Tibial nerve (tissue), 4 donors: ENCODE measurements at regions not wholly inside any gene's neighbourhood (a gene's known extent, or its start where the extent isn't known, plus 50 kb on each side); places are given as distances from the start of the nearest gene placed in this dataset.

Experiments
- DNase-seq, 2 donors: peaks; one replicate each; pipeline ENCODE4 v3.0.0-alpha.2; 2019; ENCODE audit warnings: low spot score in 2 of 2
- H3K27ac ChIP-seq, 4 donors: fragments of 200-600 bp; sonication (generic) in 3 of 4; one replicate each; pipeline ENCODE4 v1.5.1; 2017 to 2019; ENCODE audit warnings: mild to moderate bottlenecking in 1 of 4
- H3K27me3 ChIP-seq, 2 donors: fragments of 200-600 bp; sonication (generic) in 1 of 2; one replicate each; pipeline versions ENCODE4 v1.5.1 to v1.6.0; 2017 to 2019
- H3K36me3 ChIP-seq, 3 donors: fragments of 200-600 bp; sonication (generic); one replicate each; pipeline ENCODE4 v1.5.1; 2018 to 2019
- H3K4me1 ChIP-seq, 4 donors: fragments of 200-600 bp; sonication (generic) in 3 of 4; one replicate each; pipeline ENCODE4 v1.5.1; 2017 to 2019
- H3K4me3 ChIP-seq, 4 donors: fragments of 200-600 bp; sonication (generic) in 3 of 4; one replicate each; pipeline ENCODE4 v1.5.1; 2017 to 2019; ENCODE audit warnings: mild to moderate bottlenecking in 1 of 4, moderate library complexity in 1 of 4
- H3K9me3 ChIP-seq, 4 donors: fragments of 200-600 bp; sonication (generic) in 3 of 4; one replicate each; pipeline ENCODE4 v1.5.1; 2017 to 2019
- EP300 ChIP-seq, 2 donors: sonication (generic); formaldehyde crosslinking; IDR thresholded peaks; one replicate each; pipeline ENCODE4 v1.6.1; 2017; ENCODE audit warnings: antibody characterized with exemption in 2 of 2, mild to moderate bottlenecking in 1 of 2
- POLR2A ChIP-seq, 2 donors: fragments of 450-650 bp; IDR thresholded peaks; one replicate each; pipeline ENCODE4 v1.6.1; 2017; ENCODE audit warnings: antibody characterized with exemption in 2 of 2, mild to moderate bottlenecking in 2 of 2, moderate library complexity in 2 of 2
- WGBS, 2 donors: methylation state at CpG; one replicate each; pipeline ENCODE4 v1.1.5; 2018; 5-methylcytosine and 5-hydroxymethylcytosine counted together
- TF ChIP-seq, protein P1 (sequence below), 5 experiments: fragments of 200-600 bp in 3 of 5; fragments of 450-650 bp in 2 of 5; sonication (generic) in 3 of 5; IDR thresholded peaks; one replicate each; pipeline ENCODE4 v1.5.1; 2016 to 2019; ENCODE audit warnings: antibody characterized with exemption in 5 of 5, mild to moderate bottlenecking in 3 of 5, moderate library complexity in 2 of 5

- WGBS, 2 donors = 42 to 58% methylated on average over 6 of the region's 6 CpGs
- Histone ChIP-seq H3K27ac (no peak overlapping the region), H3K4me1 (no peaks in the 10 kb centered on the region), H3K36me3 (no peaks in the 10 kb centered on the region), H3K9me3 (no peaks in the 10 kb centered on the region), H3K4me3 (no peak overlapping the region), H3K27me3 (no peaks in the 10 kb centered on the region)
- DNase-seq = peak in 1 of 2 donors; percentile 16
- TF ChIP-seq, protein P1, sequence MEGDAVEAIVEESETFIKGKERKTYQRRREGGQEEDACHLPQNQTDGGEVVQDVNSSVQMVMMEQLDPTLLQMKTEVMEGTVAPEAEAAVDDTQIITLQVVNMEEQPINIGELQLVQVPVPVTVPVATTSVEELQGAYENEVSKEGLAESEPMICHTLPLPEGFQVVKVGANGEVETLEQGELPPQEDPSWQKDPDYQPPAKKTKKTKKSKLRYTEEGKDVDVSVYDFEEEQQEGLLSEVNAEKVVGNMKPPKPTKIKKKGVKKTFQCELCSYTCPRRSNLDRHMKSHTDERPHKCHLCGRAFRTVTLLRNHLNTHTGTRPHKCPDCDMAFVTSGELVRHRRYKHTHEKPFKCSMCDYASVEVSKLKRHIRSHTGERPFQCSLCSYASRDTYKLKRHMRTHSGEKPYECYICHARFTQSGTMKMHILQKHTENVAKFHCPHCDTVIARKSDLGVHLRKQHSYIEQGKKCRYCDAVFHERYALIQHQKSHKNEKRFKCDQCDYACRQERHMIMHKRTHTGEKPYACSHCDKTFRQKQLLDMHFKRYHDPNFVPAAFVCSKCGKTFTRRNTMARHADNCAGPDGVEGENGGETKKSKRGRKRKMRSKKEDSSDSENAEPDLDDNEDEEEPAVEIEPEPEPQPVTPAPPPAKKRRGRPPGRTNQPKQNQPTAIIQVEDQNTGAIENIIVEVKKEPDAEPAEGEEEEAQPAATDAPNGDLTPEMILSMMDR (IDR thresholded peaks at IDR 0.05) = no peak
- TF ChIP-seq POLR2A (IDR thresholded peaks at IDR 0.05) (no peak), EP300 (IDR thresholded peaks at IDR 0.05) (no peak)
These were observed 101.4 kb downstream of the UQCRFS1 start for GRCh38 chr19:29111576-29111975.

- H3K36me3 ChIP-seq = no peaks in the 10 kb centered on the region
- WGBS, 2 donors = 49 to 62% methylated on average over 6 of the region's 6 CpGs
- peaks cover 0 to 3% (median 0%) of the 10 kb centered on the region in 4 donors for H3K9me3 ChIP-seq
- H3K27ac ChIP-seq = no peak overlapping the region
- TF ChIP-seq, protein P1 (IDR thresholded peaks at IDR 0.05) = no peak
- no peak for TF ChIP-seq POLR2A (IDR thresholded peaks at IDR 0.05)
- no peak for TF ChIP-seq EP300 (IDR thresholded peaks at IDR 0.05)
- H3K4me3 ChIP-seq = no peak overlapping the region
- DNase-seq = no peak
- no peaks in the 10 kb centered on the region for H3K27me3 ChIP-seq
- no peaks in the 10 kb centered on the region for H3K4me1 ChIP-seq
These were observed 105.1 kb downstream of the UQCRFS1 start for GRCh38 chr19:29107831-29108230.

DNA sequence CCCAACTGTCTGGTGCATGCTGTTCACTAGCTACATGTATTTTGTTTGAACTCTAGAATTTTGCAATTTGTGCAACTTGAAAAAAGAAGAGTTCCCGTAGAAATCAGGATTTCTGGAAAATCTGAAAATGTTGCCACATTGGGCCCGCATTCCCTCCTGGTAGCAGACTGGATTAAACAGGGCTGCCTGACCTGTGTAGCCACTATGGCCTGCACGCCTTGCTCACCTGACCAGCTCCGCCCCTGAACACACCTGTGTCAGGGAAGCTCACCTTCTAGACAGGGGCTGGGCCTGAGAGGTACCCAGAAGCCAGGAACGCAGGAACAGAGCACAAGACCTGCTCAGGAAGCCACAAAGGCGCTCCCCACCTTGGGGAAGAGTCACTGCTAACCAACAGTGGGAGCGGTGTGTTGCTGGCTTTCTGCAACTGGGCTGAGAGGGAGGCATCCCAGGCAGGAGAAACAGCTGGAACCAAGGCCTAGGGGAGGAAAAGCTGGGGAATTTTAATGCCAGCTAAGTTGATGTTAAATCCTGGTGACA, 106.5 kb downstream of the UQCRFS1 start:
- 80 to 86% methylated on average over 7 of the region's 7 CpGs for WGBS, 2 donors
- Histone ChIP-seq H3K36me3 (no peaks in the 10 kb centered on the region), H3K27me3 (no peaks in the 10 kb centered on the region), H3K9me3 (peaks cover 0 to 3% (median 0%) of the 10 kb centered on the region in 4 donors), H3K4me1 (no peaks in the 10 kb centered on the region), H3K27ac (no peak overlapping the region), H3K4me3 (no peak overlapping the region)
- TF ChIP-seq, protein P1 (IDR thresholded peaks at IDR 0.05) = no peak
- no peak for TF ChIP-seq EP300 (IDR thresholded peaks at IDR 0.05)
- no peak for TF ChIP-seq POLR2A (IDR thresholded peaks at IDR 0.05)
- no peak for DNase-seq

DNA sequence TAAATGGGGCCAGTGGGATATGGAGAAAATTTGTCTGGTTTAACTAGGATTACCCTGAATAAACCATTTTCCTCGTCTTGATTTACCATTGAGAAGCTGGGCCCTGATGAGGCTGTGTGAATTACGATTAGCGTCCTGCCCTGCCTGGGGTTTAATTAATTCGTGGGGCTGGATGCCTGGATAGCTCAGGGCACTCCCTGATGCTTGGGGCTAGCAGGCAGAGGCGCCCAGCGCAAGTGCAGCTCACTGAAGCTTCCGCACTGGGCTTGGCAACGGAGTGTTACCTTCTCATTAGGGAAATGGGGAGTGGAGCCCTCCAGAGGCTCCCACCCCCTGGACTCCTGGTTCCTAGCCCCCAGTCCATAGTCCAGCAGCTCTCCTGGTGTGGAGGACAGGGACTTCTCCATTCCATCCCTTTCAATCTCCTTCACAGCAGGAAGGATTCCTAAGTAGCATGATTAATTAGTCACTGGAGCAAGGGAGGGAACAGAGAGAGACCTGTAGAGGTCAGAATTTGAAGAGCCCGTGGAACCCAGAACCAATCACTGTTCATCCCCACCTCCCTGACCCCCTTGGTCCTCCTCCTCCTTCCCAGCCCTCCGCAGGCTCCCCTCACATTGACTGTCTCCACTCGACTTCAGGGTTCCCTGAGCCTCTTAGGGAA, 107.2 kb downstream of the UQCRFS1 start:
- TF ChIP-seq EP300 (IDR thresholded peaks at IDR 0.05) (no peak), POLR2A (IDR thresholded peaks at IDR 0.05) (no peak)
- TF ChIP-seq, protein P1 (IDR thresholded peaks at IDR 0.05) = no peak
- H3K4me1 ChIP-seq = no peaks in the 10 kb centered on the region
- 58 to 66% methylated on average over 11 of the region's 11 CpGs for WGBS, 2 donors
- no peaks in the 10 kb centered on the region for H3K27me3 ChIP-seq
- no peak for DNase-seq
- H3K27ac ChIP-seq = no peak overlapping the region
- no peak overlapping the region for H3K4me3 ChIP-seq
- peaks cover 0 to 8% (median 0%) of the 10 kb centered on the region in 4 donors for H3K9me3 ChIP-seq
- no peaks in the 10 kb centered on the region for H3K36me3 ChIP-seq

DNA sequence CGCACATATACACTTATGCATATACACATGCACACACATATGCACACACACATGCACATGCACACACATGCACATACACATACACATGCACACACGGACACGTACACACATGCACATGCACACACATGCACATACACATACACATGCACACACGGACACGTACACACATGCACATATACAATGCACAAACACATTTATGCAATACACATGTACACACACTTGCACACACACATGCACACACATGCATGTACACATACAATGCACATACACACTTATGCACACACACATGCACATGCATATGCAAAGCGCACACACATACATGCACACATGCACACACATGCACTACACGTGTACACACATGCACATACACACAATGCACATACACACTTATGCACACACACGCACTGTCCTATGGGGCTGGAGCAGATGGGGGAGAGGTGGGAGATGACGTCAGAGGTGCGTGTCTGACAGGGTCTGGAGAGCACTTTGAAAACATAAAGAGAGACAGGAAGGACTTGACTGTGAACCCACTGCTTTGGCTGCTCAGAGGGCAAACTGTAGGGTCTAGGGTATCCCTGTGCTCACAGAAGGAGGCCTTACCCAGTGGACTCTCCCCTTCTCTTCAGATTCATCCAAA, 108.2 kb downstream of the UQCRFS1 start:
- no peak overlapping the region for H3K4me3 ChIP-seq
- no peak for DNase-seq
- H3K9me3 ChIP-seq = peaks cover 0 to 14% (median 0%) of the 10 kb centered on the region in 4 donors
- H3K4me1 ChIP-seq = no peaks in the 10 kb centered on the region
- TF ChIP-seq, protein P1 (IDR thresholded peaks at IDR 0.05) = no peak
- TF ChIP-seq POLR2A (IDR thresholded peaks at IDR 0.05) (no peak), EP300 (IDR thresholded peaks at IDR 0.05) (no peak)
- H3K27ac ChIP-seq = no peak overlapping the region
- no peaks in the 10 kb centered on the region for H3K36me3 ChIP-seq
- H3K27me3 ChIP-seq = no peaks in the 10 kb centered on the region
- 89% methylated on average over 10 of the region's 10 CpGs for WGBS, 2 donors
